ENCODE measurements at regions not wholly inside any gene's neighbourhood (a gene's known extent, or its start where the extent isn't known, plus 50 kb on each side); places are given as distances from the start of the nearest gene placed in this dataset.

DNA sequence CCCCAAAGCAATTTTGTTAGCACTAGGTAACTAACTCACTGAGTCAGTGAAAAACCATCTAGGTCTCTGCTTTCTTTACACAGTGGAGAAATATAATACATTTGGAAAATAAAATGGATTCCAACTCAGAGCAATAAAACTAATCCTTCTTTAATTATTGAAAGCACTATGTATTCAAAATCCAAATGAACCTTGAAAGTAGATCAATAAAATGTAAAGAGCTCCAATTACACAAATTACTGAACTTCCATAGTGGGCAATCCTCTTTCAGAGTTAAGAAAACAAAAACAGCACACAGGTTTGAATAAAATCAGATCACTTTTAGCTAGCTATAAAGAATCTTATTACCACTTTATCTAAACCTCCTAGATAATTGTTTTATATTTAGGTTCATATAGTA, 208.1 kb downstream of the NR4A2 start:
- Mint-ChIP-seq H3K4me3 (no peak overlapping the region), H3K9me3 (peaks cover 12 to 17% of the 10 kb centered on the region in 2 experiments; a peak in 4 of 5 replicates), H3K4me1 (peaks cover 9 to 16% of the 10 kb centered on the region in 2 experiments), H3K36me3 (ENCODE audit: insufficient read depth in 1 of 3, low read depth in 3 of 3) (peaks cover 16 to 30% (median 21%) of the 10 kb centered on the region in 3 experiments; a peak in 6 of 7 replicates), H3K27ac (no peak overlapping the region; a peak in 1 of 7 replicates), H3K27me3 (ENCODE audit: low read depth) (no peaks in the 10 kb centered on the region)
- Histone ChIP-seq H3K79me2 (ENCODE audit: insufficient read depth, low read length) (no peaks in the 10 kb centered on the region), H3K27me3 (ENCODE audit: insufficient read depth, low read length) (no peaks in the 10 kb centered on the region), H3K79me1 (ENCODE audit: insufficient read depth, low read depth, low read length, poor library complexity, severe bottlenecking) (no peaks in the 10 kb centered on the region), H3K14ac (ENCODE audit: insufficient read depth, low read length) (no peak overlapping the region), H3K4ac (ENCODE audit: low read depth, low read length) (no peak overlapping the region), H3K9ac (ENCODE audit: extremely low read depth, insufficient read length, low read length) (no peak overlapping the region), H4K91ac (ENCODE audit: insufficient read length, low read depth, low read length) (no peak overlapping the region), H2BK20ac (ENCODE audit: low read depth, low read length, poor library complexity, severe bottlenecking) (no peak overlapping the region), H3K4me1 (ENCODE audit: insufficient read depth, low read length) (peaks cover 3% of the 10 kb centered on the region; the same call in 1 of the 2 replicates), H2AK5ac (ENCODE audit: insufficient read length, low read length) (no peak overlapping the region), H4K20me1 (ENCODE audit: control insufficient read depth, insufficient read depth, insufficient read length) (no peaks in the 10 kb centered on the region), H2BK15ac (ENCODE audit: low read depth, low read length) (no peak overlapping the region), H3T11ph (ENCODE audit: low read length) (no peak overlapping the region), H2BK5ac (ENCODE audit: insufficient read length, low read length) (no peak overlapping the region), H3K27ac (ENCODE audit: insufficient read length, low read depth, low read length) (no peak overlapping the region), H2BK120ac (ENCODE audit: low read depth, low read length, poor library complexity, severe bottlenecking) (no peak overlapping the region), H2AFZ (ENCODE audit: low read length) (no peak overlapping the region), H3K9me3 (ENCODE audit: control insufficient read depth, low read depth, low read length) (no peaks in the 10 kb centered on the region), H3K56ac (ENCODE audit: insufficient read length, low read depth, low read length) (no peak overlapping the region), H4K8ac (replicated peaks; ENCODE audit: insufficient read length, low read depth, low read length) (no peak overlapping the region), H4K5ac (ENCODE audit: insufficient read length, low read depth, low read length) (no peak overlapping the region), H3K23me2 (ENCODE audit: insufficient read length, low read depth, low read length, poor library complexity, severe bottlenecking) (no peaks in the 10 kb centered on the region), H3K18ac (ENCODE audit: insufficient read length, low read depth, low read length) (no peak overlapping the region), H3K4me2 (ENCODE audit: insufficient read depth, insufficient read length, low read length) (no peak overlapping the region), H3K23ac (ENCODE audit: insufficient read length, low read depth, low read length) (no peak overlapping the region), H2BK12ac (ENCODE audit: insufficient read length, low read depth, low read length) (no peak overlapping the region)
- TF ChIP-seq, protein P1, sequence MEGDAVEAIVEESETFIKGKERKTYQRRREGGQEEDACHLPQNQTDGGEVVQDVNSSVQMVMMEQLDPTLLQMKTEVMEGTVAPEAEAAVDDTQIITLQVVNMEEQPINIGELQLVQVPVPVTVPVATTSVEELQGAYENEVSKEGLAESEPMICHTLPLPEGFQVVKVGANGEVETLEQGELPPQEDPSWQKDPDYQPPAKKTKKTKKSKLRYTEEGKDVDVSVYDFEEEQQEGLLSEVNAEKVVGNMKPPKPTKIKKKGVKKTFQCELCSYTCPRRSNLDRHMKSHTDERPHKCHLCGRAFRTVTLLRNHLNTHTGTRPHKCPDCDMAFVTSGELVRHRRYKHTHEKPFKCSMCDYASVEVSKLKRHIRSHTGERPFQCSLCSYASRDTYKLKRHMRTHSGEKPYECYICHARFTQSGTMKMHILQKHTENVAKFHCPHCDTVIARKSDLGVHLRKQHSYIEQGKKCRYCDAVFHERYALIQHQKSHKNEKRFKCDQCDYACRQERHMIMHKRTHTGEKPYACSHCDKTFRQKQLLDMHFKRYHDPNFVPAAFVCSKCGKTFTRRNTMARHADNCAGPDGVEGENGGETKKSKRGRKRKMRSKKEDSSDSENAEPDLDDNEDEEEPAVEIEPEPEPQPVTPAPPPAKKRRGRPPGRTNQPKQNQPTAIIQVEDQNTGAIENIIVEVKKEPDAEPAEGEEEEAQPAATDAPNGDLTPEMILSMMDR (conservative IDR thresholded peaks at IDR 0.05), result no peak
- DNase-seq, result no peak

All from H9 (cell line).